ENCODE measurements at regions not wholly inside any gene's neighbourhood (a gene's known extent, or its start where the extent isn't known, plus 50 kb on each side); places are given as distances from the start of the nearest gene placed in this dataset.

GRCh38 chr18:34978533-34978893, 62.7 kb upstream of the MAPRE2 start:
- no peak for TF ChIP-seq EZH2 (IDR thresholded peaks at IDR 0.05; ENCODE audit: borderline replicate concordance, low read length)
- TF ChIP-seq CTCF (IDR thresholded peaks at IDR 0.05; ENCODE audit: low read length) = no peak
